ENCODE measurements at regions not wholly inside any gene's neighbourhood (a gene's known extent, or its start where the extent isn't known, plus 50 kb on each side); places are given as distances from the start of the nearest gene placed in this dataset.

DNA sequence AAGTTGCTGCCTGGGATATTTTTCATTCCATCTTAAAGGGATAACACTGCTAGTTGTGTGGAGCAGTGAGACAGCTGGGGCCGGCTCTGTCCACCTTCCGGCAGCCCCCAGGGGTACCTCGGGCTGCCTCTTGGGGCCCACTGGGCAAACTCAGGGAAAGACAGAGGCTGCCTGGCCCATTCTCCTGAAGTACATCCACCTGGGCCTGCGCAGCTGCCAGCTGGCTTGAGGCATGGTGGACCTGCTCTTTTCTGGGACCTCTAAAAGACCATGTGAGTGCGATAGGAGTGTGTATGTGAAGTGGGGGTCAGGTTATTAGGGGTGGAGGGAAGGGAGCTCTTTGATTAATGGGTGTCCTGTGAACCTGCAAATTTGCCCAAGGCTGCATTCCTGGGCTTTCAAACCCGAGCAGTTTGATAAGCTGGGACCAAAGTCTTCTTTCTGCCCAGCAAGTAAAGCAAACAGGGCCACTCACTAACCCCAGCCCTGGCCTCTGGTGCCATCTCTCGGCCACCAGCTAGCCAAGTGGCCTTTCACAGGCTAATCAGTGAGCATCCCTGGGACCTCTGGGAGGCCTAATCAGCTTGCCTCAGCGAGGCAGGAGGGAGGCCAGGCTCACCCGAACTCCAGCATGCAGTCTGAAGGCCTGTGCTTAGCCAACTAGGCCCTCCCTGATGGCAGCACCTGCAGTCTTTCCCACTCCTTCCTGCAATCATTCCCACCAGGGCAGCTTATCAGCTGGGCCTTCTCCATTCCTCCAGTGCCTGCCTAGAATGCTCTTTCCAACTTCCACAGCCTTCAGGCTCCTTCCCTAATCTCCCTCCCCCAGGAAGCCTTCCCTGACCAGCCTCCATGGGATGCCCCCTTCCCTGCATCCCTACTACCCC, 954.7 kb upstream of the ZNF722 start:
- TF ChIP-seq, protein P1, sequence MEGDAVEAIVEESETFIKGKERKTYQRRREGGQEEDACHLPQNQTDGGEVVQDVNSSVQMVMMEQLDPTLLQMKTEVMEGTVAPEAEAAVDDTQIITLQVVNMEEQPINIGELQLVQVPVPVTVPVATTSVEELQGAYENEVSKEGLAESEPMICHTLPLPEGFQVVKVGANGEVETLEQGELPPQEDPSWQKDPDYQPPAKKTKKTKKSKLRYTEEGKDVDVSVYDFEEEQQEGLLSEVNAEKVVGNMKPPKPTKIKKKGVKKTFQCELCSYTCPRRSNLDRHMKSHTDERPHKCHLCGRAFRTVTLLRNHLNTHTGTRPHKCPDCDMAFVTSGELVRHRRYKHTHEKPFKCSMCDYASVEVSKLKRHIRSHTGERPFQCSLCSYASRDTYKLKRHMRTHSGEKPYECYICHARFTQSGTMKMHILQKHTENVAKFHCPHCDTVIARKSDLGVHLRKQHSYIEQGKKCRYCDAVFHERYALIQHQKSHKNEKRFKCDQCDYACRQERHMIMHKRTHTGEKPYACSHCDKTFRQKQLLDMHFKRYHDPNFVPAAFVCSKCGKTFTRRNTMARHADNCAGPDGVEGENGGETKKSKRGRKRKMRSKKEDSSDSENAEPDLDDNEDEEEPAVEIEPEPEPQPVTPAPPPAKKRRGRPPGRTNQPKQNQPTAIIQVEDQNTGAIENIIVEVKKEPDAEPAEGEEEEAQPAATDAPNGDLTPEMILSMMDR (IDR thresholded peaks at IDR 0.05) = no peak
- no peak for TF ChIP-seq POLR2A (IDR thresholded peaks at IDR 0.05)

Data from esophagus squamous epithelium (tissue), 4 donors.